Nephron (organoid): ENCODE measurements at regions not wholly inside any gene's neighbourhood (a gene's known extent, or its start where the extent isn't known, plus 50 kb on each side); places are given as distances from the start of the nearest gene placed in this dataset.
"Not testable (repeated sequence)": the region's sequence is repeated elsewhere in the genome, so short reads cannot be mapped to it uniquely, and the experiment has no call there.

Experiments used
- H3K27ac Mint-ChIP-seq, 3 experiments: 2 replicates each; pipeline ENCODE4 v1.8.0; 2020; ENCODE audit warnings: mixed read lengths in 3 of 3, mild to moderate bottlenecking in 2 of 3, moderate library complexity in 1 of 3
- H3K27me3 Mint-ChIP-seq: 2 replicates; pipeline ENCODE4 v1.8.0; 2021; ENCODE audit warnings: low read depth, mild to moderate bottlenecking, moderate library complexity, mixed read lengths
- H3K36me3 Mint-ChIP-seq: 2 replicates; pipeline ENCODE4 v1.8.0; 2020; ENCODE audit warnings: low read depth, mixed read lengths
- H3K4me1 Mint-ChIP-seq: 2 replicates; pipeline ENCODE4 v1.8.0; 2020; ENCODE audit warnings: mixed read lengths
- H3K4me3 Mint-ChIP-seq, 3 experiments: 2 replicates each; pipeline ENCODE4 v1.8.0; 2020; ENCODE audit warnings: mild to moderate bottlenecking in 3 of 3, mixed read lengths in 3 of 3, moderate library complexity in 2 of 3
- H3K9me3 Mint-ChIP-seq: 2 replicates; pipeline ENCODE4 v1.8.0; 2020; ENCODE audit warnings: mixed read lengths
- TF ChIP-seq, protein P1 (sequence below), 3 experiments: fragments of 200-600 bp; sonication (generic); IDR thresholded peaks; one replicate each; pipeline ENCODE4 v1.5.0; 2021; ENCODE audit warnings: antibody characterized with exemption in 3 of 3; ENCODE audit not compliant: unreplicated experiment in 3 of 3

DNA sequence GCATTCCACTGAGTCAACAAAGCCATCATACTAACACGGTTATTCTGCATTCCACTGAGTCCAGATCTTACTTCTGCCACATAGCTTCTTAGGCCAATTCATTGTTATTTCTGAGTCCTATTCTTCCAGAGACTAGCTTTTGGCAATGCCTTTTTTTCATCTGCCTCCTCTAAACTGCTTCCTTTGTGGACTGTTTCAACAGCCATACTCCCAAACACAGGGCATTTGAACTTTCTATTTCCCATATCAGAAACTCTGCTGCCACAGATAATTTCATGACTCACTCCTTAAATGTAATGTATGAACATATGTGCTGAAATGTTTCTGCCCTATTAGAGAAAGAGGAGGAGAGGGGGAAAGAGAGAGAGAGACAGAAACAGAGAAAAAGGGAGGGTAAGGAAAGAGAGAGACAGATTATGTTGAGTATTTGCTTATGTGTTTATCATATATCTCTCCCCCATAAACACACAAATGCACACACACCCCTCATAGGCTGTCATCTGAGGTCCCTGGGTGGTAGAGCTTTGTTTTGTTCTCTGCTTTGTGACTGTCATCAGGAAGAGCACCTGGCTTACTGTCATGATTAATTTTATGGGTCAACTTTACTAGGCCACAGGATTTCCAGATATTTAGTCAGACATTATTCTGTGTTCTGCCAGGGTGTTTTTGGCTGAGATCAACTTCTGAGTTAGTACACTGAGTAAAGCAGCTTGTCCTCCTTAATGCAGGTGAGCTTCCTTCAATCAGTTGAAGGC is 308.0 kb upstream of the KCND2 start:
- Mint-ChIP-seq H3K9me3 (no peaks in the 10 kb centered on the region), H3K4me1 (no peaks in the 10 kb centered on the region), H3K27me3 (no peaks in the 10 kb centered on the region), H3K36me3 (no peaks in the 10 kb centered on the region), H3K4me3 (no peak overlapping the region), H3K27ac (no peak overlapping the region)
- TF ChIP-seq, protein P1, sequence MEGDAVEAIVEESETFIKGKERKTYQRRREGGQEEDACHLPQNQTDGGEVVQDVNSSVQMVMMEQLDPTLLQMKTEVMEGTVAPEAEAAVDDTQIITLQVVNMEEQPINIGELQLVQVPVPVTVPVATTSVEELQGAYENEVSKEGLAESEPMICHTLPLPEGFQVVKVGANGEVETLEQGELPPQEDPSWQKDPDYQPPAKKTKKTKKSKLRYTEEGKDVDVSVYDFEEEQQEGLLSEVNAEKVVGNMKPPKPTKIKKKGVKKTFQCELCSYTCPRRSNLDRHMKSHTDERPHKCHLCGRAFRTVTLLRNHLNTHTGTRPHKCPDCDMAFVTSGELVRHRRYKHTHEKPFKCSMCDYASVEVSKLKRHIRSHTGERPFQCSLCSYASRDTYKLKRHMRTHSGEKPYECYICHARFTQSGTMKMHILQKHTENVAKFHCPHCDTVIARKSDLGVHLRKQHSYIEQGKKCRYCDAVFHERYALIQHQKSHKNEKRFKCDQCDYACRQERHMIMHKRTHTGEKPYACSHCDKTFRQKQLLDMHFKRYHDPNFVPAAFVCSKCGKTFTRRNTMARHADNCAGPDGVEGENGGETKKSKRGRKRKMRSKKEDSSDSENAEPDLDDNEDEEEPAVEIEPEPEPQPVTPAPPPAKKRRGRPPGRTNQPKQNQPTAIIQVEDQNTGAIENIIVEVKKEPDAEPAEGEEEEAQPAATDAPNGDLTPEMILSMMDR (IDR thresholded peaks at IDR 0.05; ENCODE audit: unreplicated experiment in 3 of 3) = no peak

DNA sequence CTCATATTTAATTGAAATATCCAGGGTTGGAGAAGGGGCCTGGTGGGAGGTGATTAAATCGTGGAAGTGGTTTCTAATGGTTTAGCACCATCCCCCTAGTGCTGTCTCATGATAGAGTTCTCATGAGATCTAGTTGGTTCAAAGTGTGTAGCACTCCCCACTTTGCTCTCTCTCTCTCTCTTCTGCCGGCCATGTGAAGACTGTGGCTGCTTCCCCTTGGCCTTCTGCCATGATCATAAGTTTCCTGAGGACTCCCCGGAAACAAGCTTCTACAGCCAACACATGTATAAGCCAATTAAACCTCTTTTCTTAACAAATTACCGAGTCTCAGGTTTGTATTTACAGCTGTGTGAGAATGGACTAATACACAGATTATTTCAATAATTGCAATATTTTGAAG is 305.8 kb upstream of the KCND2 start:
- Mint-ChIP-seq H3K4me3 (no peak overlapping the region), H3K27me3 (no peaks in the 10 kb centered on the region), H3K9me3 (no peaks in the 10 kb centered on the region), H3K27ac (no peak overlapping the region), H3K4me1 (no peaks in the 10 kb centered on the region), H3K36me3 (no peaks in the 10 kb centered on the region)
- TF ChIP-seq, protein P1 (IDR thresholded peaks at IDR 0.05; ENCODE audit: unreplicated experiment in 3 of 3) = no peak

DNA sequence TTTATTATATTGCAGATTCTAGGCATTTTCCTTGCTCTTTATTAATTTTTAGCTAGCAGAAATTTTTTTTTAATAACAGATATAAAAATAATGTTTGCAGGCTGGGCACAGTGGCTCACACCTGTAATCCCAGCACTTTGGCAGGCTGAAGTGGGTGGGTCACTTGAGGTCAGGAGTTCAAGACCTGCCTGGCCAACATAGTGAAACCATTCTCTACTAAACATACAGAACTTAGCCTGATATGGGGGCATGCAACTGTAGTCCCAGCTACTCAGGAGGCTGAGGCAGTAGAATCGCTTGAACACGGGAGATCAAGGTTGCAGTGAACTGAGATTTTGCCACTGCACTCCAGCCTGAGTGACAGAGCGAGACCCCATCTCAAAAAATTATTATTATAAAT is 304.6 kb upstream of the KCND2 start:
- H3K4me1 Mint-ChIP-seq, H3K36me3 Mint-ChIP-seq, H3K27me3 Mint-ChIP-seq, H3K9me3 Mint-ChIP-seq, H3K27ac Mint-ChIP-seq, H3K4me3 Mint-ChIP-seq: not testable (repeated sequence)

DNA sequence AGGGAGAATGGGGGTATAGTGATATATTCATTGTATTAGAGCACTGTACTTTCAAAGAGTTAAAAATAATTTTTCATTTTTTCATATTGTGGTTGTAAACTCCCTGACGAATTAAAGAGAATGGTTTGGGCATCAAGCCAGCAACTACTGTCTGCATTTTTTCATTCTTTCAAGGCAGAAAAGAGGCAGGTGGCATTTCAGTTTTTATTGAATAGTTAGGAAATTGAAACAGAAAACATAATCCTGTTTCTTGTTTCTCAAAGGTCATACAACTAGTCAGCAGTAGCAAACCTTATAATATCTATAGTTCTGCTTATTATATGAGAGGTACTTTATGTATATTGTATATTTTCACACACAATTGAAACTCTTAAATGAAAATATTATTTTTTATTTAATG is 303.9 kb upstream of the KCND2 start:
- Mint-ChIP-seq H3K27me3 (no peaks in the 10 kb centered on the region), H3K9me3 (no peaks in the 10 kb centered on the region), H3K36me3 (no peaks in the 10 kb centered on the region), H3K27ac (no peak overlapping the region), H3K4me3 (no peak overlapping the region), H3K4me1 (no peaks in the 10 kb centered on the region)
- TF ChIP-seq, protein P1 (IDR thresholded peaks at IDR 0.05; ENCODE audit: unreplicated experiment in 3 of 3) = no peak

DNA sequence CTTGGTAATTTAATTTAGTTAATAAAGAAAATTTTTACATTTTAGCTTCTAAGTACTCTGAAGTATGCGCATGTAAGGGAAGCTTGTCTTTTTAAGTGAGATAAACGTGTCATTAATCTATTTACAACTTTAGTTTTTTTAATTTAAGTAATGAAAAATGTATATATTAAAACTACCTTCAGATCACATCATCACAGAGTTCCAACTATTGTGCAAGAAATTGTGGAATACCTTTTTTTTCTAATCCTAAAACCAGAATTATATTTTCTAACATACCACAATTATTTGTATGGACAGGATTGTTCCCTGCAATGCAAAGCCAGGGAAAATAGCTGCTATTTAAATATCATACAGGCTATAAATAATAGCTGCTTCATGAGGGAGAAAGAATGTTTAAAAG is 303.2 kb upstream of the KCND2 start:
- TF ChIP-seq, protein P1 (IDR thresholded peaks at IDR 0.05; ENCODE audit: unreplicated experiment in 3 of 3) = no peak
- Mint-ChIP-seq H3K4me1 (no peaks in the 10 kb centered on the region), H3K27ac (no peak overlapping the region), H3K9me3 (no peaks in the 10 kb centered on the region), H3K36me3 (no peaks in the 10 kb centered on the region), H3K27me3 (no peaks in the 10 kb centered on the region), H3K4me3 (no peak overlapping the region)

DNA sequence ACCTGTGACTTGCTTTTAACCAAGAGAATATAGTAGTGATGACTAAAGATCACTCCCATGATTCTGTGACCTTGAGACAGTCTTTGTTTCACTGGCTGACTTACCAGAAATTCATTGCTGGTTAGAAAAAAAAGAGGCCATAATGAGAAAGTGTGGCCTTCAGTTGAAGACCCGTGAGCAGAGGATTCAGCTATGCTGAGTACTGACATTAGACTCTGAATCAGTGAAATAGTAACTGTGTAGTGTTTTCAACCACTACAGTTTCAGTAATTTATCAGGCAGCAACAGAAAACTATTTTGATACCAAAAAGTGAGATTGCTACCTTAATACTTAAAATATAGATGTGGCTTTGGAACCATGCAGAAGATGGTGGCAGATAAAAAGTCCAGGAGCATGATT is 298.0 kb upstream of the KCND2 start:
- H3K36me3 Mint-ChIP-seq = no peaks in the 10 kb centered on the region
- no peak overlapping the region for H3K27ac Mint-ChIP-seq
- no peaks in the 10 kb centered on the region for H3K27me3 Mint-ChIP-seq
- H3K9me3 Mint-ChIP-seq = no peaks in the 10 kb centered on the region
- TF ChIP-seq, protein P1 (IDR thresholded peaks at IDR 0.05; ENCODE audit: unreplicated experiment in 3 of 3) = no peak
- H3K4me3 Mint-ChIP-seq = no peak overlapping the region
- H3K4me1 Mint-ChIP-seq = no peaks in the 10 kb centered on the region
